Fibroblast of upper back skin (primary cell): ENCODE measurements at regions not wholly inside any gene's neighbourhood (a gene's known extent, or its start where the extent isn't known, plus 50 kb on each side); places are given as distances from the start of the nearest gene placed in this dataset.

ENCODE experiments used
- DNase-seq: peaks from one replicate; pipeline ENCODE4 v3.0.0-alpha.2; 2013

DNA sequence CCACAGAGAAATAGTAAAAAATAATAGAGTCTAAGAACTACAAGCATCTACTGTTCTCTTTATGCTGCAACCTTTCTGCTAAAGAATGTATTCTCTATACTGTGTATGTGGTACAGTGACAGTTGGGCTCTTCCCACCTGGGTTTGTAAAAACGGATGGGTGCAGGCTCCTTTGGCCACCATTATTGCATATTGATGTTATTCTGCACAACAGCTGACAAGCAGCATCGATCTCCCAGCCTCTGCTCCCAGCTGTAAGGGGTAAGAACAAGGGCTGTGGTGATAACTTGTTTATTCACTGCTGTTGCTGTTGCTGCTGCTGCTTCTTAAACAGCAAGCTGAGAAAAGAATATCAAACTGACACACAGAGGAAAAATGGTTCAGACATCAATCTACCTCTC is 56.1 kb downstream of the KCNRG start:
- no peak for DNase-seq

DNA sequence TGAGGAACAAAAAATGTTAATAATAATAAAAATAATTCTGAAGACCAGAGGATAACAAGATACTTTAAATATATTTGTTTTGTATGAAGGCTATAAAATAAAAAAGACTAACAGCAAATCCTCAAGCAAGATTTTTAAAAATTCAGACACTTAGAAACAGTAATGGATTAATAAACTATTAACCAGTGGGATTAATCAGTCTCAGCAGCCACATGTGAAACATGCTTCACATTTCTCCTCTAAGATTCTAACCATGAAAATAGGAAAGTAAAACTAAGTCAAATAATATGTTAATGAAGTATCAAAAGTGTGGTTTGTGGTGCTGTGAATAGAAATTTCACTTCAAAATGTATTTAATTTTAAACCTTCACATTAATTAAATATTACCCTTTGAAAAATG is 57.4 kb downstream of the KCNRG start:
- no peak for DNase-seq

DNA sequence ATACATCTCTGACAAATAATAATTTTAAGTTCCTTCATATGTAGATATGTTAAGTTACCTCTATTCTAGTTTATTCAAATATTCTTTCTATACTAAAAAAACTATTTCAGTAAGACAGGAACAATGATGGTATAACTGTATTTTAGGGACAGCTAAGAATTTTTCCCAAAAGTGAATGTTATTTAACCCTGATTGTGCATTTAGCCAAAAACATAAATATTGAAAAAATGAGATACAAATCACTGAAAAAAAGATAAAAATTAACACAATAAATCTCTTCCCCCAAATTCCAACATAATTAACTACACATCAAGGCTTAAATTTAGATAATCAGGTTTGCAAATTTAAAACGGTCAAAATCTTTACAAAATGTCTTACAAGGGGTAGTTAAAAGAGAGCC is 58.1 kb downstream of the KCNRG start:
- DNase-seq, result no peak

DNA sequence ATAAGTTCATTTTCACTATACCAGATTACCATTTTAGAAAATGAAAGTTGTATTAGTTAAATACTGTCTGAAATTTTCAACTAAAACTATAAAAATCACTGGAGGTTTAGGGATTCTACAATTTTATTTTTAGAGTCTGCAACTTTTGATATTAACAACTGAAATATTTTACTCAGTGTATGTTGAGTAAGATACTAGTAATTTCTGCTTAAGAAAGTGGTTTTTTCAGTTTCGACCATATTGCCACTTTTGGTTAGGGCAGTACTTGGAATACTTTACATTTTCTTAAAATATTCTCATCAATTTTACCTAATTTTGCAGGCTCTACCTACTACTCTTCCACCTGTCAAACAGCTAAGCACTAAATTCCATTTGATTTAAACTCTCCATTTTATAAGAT is 59.6 kb downstream of the KCNRG start:
- DNase-seq, result no peak

DNA sequence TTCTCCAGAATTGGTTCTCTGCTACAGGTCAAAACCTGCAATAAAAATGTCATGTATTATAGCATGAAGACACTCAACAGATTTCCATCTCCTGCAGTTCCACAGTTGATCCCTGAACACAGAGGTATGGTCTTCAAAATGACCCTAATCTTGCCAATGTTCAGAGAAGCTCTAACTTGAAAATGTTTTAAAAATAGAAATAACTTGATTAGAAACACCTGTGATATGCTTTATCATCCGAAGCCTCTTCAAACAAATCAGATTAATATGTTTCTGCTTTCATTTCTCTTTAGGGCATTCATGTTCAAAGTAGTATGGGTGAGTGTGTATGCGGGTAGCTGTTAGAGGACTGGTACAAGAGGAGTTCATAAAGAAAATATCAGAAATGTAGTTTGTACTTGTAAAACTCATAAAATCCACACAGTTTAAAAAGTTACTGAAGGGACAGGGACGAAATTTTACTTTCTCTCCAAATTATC is 60.4 kb downstream of the KCNRG start:
- no peak for DNase-seq

DNA sequence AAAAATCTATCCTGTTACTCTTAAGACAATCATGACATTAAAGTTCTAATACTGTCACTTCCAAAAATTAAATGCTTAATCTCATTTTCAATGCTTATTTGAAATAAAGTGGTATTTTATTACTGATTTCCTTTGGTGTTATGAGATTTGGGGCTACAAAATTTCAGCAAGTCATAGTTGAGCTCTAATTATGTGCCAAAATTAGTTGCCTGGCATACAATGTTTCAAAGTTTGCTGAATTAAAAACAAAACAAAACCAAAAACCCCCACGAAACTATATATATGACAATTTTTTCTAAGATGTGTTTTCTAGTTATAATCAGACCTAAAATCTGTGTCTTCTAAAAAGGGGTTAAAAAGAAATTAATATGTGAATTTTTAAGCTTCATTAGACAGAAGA is 62.2 kb downstream of the KCNRG start:
- DNase-seq, result no peak

DNA sequence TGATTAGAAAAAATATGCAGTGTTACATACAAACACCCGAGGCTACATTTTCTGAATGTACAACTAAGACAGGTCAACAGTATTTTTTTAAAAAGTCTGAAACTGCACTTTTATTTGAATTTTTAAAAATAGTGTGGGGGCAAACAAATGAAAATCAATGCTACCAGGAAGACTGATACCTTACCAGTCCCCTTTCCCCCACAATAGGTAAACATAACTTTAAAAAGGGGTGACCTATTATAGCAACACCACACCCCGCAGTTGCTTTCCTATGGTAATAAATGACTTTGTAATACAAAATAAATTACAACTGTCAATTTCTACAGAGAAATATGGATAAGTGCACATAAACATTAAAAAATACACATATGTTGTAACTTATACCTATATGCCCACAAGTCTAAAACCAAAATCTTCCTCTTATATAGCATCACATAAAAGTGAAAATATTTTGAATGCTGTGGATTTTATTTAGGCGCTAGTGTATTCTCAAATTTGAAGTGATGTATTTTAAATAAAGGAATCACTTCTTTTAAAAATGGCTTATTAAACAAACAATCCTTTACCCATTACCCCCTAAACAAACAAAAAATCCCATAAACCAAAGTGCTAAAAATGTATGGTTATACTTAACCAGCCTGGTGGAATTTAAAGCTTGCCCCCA is 63.1 kb downstream of the KCNRG start:
- DNase-seq, result no peak

DNA sequence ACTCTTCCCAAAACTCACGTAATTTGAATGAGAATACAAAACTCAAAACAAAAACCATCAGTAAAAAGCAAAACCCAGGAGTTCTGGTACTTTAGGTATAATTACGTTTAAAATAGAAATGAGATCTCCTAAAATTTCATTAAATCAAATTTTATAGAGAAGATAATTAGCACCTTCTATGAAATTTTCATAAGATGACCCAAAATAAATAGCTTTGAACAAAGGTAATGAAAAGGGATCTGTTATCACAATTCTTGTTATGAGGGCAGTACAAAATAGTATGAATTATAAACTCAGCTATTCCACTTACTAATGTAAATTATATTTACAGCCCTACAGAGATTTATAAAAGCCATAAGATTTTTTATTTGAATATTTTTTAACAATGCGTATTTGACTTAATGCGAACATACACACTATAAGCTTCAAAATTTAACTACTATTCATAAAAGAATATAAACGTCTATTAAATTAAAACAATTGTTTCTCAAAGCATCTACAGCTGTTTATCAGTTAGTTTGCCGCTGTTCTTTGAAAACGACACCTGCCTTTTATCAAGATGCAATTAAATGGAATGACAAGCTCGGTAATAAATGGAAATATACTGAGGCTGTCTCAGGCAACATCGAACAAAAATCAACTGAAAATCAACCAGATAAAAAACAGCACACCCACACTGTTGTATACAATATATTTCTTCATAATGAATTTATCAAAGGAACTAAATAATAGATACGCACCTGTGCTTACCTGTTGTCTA is 63.8 kb downstream of the KCNRG start:
- no peak for DNase-seq

DNA sequence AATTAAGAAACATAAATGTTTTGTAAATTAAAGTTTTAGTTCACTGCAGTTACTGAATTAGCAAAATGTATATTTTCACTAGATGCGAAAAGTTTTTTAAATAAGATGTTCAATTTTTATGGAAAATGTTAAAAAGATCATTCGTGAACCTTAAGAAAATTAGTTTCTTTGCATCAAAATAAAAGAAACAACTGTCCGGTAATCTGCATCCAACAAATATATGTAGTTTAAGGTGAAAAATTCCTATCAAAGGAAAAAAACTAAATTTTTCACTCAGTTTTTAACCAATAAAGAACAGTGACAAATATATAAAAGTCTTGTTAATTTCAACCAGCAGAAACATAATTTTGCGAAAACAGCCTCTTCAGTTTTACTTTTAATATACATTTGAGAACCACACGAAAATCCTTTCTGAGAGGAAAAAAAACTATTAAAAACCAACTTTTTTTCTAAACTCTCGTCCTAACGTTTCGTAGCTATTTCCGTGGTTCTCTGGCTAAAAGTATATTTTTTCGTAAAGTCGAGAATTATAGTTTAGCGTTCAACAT is 64.5 kb downstream of the KCNRG start:
- no peak for DNase-seq

DNA sequence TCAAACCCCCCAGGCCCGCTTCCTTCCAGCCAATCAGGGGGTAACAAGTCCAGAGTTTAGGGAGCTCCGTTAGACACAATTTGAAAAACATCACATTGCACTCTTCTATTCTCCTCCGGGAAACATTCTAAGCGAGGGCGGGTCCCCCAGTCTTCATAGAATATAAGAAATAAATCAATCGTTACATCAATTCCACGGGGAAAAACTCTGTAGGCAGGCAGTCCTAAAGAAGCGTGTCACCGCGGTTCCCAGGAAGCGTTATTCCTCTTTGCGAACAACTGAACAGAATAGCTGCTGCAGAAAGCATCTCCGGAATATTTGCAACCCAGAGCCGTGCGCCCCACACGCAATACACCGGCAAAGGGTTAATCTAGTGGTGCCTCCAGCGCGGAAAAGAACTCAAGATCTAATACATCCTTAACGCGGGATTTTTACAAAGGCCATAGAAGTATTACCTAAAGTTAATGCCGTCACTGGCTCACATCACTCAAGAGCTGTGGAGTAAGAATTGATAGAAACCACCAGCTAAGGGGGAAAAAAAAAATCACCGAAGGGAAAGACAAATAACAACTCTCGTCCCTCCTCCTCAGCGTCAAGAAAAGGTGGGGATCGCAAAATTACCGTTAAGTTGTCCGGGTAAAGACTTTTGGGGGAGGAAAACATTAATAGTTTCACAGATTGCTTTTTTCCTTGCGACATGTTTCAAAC is 65.1 kb downstream of the KCNRG start:
- peak; percentile 54 for DNase-seq

DNA sequence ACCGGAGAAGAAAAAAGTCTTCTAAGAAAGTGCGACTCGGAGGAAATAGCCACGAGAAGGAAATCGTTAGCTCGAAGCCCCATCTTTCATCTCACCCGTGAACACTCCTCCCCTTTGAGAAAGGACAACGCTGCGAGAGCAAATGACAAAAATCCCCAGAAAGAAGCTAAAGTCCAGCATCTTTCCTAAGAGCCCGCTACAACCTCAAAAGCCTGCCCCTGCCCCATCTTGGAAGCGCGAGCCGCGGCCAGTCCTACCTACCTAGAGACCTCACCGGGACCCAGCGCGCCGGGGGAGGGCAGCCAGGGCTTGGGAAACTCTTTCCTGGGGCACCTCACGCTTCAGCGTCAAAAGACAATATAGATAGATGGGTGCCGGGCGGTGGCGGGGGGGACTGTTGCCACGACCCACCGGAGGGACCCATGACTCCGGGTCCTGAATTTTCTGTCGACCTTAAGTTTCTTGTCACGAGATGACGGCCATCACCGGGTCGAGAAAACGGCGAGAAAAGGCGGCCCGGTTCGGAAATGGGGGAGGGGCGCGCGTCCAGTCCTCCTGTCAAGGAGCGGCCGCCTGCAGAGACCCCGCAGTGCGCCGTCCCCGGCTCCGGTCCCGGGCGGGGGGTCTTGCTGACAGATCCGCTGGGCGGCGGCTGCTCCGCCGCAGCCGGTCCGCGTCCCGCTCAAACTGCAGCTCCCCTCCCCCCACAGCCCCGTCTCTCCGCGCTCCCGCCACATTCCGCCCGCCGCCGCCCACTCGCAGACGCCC is 65.9 kb downstream of the KCNRG start:
- DNase-seq, result peak; percentile 31

DNA sequence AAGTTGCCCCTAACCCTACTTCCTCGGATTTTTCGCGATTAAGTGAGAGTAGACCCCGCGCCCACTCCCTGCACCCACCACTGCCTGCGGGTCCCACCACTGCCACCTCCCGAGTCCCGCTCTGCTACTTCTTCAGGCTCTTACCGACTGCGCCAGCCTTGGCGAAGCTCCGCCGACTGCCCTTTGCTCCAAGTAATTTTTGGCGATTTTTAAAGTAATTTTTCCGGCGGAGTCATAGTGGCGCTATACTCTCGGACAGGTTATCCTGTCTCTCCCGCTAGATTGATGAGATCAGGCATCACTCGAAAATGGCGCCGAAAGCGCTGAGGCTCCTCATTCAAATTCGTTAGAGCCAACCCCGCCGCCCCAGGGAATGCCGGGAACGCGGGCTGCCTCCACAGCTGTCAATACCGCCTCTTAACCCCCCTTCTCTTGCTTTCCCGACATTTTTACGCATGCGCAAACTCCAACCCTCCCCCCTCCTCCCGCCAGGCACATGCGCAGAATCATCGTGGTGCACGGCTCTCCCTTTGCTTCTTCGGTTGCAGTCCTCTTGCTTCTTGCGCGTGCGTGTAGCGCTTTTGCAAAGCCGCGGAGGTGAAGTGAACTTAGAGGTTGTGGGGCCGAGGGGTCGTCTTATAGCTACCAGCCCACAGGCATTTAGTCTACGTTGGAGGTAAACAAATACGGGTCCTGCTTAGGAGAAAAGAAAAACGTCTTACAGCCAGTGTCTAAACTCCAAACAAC is 66.6 kb downstream of the KCNRG start:
- peak; percentile 99 for DNase-seq

DNA sequence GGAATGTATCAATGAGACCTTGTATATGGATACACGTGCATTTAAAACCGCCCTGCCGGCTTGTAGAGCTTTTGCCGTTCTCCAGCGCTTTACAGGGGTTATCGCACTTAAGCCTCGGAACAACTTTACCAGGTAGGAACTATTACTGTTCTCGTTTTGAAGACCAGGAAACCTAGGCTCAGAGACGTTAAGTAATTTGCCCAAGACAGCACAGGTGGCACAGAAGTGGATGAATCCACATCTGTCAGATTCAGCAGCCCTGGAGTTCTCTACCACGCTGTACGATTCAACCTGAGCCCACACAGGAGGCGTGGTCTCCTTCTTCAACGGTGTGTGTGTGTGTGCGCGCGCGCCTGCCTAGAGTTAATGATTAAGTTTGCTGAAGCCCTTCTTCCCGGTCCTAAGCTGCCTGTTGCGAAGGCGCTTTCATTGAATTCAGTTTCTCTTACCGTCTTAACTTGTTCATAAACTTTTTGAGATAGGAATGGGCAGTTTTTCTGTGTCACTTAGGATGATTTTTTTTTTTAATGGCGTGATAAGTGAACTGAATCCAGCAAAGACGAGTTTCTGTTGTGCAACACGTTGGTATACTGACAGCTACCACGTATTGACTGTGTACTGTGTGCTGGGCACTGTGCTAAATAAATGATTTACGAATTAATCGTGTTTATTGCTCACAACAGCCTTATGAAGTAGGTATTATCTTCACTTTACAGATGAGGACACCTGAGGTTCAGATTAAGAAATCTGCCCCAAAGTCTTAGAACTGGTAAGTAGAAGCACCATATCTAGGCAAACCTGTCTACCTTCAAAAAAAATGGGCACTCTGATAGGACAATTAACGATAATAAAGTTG is 67.4 kb downstream of the KCNRG start:
- DNase-seq, result peak; percentile 71

DNA sequence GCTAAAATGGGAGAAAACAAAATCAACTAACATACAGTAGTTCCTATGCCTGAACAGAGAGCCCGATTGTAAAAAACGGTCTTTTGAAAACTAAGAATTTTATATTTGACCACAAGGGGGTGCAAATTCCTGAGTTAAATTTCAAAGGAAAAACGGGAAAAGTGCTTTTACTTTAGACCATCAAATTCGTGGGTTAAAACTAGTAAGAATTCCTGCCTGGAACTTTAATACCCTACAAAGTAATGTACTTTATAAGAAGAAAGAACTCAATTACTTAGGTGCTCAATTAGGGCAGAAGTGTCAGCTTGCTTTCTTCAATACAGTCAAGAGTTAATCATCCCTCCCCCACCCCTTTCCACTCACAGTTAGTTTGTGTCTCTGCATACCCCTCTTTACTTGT is 69.8 kb downstream of the KCNRG start:
- peak; percentile 59 for DNase-seq

DNA sequence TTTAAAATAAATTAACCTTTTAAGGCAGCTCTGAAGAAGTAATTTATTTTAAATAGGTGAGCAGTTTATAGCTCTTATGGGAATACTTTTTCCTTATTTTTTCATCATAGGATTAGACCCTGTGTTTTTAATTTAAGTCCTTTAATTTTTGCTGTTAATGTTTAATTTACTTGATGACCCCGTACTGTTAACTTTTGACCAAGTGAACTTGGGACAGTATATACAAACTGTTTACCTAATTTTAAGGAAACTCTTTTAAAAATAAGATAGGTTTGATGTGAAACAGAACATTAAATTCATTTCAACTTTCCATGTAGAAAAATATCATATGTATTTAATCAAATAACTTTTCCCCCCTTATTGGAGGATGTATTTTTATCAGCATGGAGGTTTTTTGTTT is 74.4 kb downstream of the KCNRG start:
- no peak for DNase-seq

DNA sequence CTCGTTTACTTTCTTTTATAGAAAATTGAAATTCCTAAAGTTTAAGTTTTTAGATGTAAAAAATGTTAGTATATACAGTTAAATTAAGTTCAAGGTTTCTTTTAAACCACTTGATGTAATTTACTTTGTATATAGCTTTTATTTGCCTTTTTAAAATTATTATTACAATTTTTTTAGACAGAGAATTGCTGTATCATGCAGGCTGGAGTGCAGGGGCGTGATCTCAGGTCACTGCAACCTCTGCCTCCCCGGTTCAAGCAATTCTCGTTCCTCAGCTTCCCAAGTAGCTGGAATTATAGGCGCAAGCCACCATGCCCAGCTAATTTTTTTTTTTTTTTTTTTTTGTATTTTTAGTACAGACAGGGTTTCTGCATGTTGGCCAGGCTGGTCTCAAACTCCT is 75.0 kb downstream of the KCNRG start:
- DNase-seq, result no peak

DNA sequence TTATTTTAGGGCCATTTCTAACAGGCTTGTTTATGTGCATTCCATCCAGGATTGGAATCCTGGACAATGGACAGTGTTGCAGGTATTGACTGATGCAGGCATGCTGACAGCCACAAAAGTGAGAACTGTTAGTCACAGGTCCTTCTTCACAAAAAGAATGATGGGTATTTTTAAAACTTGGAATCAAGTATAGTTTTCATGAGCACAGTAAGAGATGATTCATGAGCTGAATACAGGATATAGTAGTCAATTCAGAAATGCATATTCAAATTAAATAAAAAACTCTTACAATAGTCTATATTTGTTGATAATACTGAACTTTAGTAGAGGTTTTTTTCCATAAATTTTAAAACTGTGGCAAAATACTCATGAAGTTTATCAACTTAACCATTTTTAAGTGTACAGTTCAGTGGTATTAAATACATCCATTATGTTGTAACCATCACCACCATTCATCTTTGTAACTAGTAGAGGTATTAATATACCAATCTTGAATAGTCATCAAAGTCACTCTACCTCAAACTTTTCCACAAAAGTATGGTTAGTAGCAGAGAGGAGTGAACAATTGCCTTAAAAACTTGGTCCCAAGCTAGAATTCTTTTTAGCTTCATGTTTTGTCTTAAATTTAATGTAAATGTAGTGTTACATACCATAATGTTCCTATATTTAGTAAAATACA is 79.5 kb downstream of the KCNRG start:
- DNase-seq, result peak; percentile 50

DNA sequence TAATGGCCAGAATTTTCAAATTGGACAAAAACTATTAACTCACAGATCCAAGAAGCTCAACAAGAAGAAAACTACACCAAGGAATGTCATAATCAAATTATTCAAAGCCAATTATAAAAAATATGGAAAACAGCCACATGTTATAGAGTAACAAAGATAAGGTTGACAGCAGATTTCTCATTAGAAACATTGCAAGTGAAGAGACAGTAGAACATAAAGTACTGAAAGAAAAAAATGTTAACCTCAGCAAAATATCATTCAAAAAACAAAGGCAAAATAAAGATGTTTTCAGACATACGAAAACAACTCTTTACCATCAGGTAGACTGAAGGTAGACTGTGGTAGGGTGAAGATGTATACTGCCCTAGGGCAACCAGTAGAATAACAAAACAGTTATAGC is 83.4 kb downstream of the KCNRG start:
- no peak for DNase-seq

DNA sequence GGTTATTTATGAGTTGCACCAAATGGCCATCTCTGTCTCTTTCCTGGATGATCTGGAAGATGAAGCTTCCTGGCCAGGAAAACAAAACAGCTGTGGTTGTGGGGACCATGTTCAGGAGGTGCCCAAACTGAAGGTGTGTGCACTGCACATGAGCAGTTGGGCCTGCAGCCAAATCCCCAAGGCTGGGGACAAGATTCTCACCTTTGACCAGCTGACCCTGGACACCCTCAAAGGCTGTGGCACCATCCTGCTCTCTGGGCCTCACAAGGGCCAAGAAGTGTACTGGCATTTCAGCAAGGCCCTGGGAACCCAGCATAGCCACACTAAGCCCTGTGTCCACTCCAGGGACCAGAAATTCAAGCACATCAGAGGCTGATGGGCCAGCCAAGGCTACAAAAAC is 84.2 kb downstream of the KCNRG start:
- no peak for DNase-seq

DNA sequence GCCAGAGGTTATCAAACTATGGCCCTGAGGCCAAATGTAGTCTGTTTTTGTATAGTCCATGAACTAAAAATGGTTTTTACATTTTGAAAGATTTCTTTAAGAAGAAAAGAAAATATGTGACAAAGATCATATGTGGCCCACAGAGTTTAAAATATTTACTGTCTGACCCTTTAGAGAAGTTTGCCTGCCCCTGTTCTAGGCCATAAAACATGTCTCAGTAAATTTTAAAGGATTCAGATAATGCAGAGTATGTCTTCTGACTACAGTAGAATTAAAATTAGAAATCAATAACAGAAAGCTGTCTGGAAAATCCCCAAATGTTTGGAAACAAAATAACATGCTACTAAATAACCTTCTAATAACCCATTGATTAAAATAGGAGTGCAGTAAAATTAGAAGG is 86.3 kb downstream of the KCNRG start:
- DNase-seq, result no peak

DNA sequence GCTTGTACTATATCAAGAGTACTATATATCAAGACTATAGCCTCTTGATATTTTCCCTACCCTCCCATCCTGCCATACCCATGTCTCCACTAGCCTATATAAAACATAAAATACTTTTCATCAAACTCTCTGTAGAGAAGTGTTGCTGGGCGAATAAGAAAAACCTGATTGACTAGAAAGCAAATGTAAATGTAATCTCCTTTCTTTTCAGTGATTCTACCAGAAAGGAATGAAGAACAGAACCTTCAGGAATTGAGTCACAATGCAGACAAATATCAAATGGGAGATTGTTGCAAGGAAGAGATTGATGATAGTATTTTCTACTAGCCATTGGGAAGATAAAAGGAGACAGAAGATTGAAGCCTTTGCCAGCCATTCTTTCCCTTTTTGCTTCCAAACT is 89.2 kb downstream of the KCNRG start:
- peak; percentile 48 for DNase-seq
